ENCODE measurements at regions not wholly inside any gene's neighbourhood (a gene's known extent, or its start where the extent isn't known, plus 50 kb on each side); places are given as distances from the start of the nearest gene placed in this dataset.
"Not testable (repeated sequence)": the region's sequence is repeated elsewhere in the genome, so short reads cannot be mapped to it uniquely, and the experiment has no call there.

DNA sequence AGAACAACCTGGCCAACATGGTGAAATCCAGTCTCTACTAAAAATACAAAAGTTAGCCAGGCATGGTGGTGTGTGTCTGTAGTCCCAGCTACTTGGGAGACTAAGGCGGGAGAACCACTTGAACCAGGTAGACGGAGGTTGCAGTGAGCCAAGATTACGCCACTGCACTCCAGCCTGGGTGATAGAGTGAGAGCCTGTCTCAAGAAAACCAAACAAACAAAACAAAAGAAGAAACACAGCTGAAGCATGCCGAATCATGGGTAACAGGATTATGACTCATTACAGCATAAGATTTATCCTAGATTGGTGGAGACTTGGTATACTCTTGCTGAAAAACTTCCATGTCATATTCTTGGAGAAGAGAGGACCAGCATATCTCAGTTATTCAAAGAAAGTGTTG, 236.7 kb upstream of the CCNH start:
- in situ Hi-C loops (cut with HindIII; ENCODE audit: low pct_unique_long_range_greater_than_20kb, low sequenced_read_pairs): no loop called here
- DNase-seq (ENCODE audit: low read depth): no peak

DNA sequence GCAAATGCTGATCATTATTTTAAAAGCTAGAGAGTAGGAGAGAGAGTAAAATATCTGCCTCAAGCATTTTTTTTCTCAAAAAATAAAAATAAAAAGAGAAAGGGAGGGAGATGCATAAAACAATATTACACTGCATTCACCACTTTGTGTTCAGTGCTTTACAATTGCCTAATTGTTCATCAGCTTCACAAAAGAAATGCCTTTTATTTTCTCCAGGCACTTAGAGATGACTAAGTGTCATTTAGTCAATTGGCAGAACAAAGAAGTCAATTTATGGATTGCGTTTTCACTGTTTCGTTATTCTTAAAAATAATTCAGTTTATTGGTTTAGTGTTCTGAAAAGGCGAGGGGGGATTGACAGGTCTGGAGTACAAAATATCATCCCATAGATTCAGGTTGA, 232.5 kb upstream of the CCNH start:
- DNase-seq (ENCODE audit: low read depth): no peak
- in situ Hi-C loops (cut with HindIII; ENCODE audit: low pct_unique_long_range_greater_than_20kb, low sequenced_read_pairs): no loop called here

DNA sequence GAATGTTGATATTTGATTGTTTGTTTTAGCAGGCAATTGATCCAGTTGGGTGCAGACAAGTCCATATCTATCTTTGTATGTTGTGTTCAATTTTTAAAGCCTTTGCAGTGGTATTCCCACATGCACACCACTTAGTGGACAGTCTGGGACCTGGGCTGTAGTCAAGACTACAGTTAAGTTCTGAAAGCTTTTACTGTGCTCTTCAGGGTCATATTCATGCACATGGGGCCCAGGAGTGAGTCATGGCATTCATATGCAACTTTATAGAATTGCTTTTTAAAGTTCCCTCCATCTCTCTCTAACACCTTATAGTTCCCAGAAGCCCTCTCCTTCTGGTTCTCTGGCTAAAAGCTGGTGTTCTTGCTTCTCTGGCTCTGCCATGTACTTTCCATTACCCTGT, 228.2 kb upstream of the CCNH start:
- DNase-seq (ENCODE audit: low read depth): no peak
- in situ Hi-C loops (cut with HindIII; ENCODE audit: low pct_unique_long_range_greater_than_20kb, low sequenced_read_pairs): no loop called here

DNA sequence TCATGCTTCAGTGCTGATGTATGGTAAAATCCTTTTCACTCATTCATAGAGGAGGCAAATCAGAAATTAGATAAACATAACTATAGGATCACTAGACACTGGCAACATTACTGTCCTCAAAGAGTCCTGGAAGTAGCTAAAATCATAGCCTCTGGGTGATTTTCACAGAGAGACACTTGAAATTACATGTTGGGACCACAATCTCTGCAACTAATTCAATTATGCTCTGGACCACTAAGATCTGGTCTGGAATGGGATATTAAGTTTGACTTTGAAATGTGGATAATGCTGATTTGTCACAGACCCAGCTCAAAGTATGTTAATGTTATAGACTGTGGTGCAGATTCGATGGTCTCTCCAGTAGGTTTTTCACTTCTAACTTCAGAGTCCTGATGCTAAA, 214.6 kb upstream of the CCNH start:
- in situ Hi-C loops (cut with HindIII; ENCODE audit: low pct_unique_long_range_greater_than_20kb, low sequenced_read_pairs): no loop called here
- DNase-seq (ENCODE audit: low read depth): no peak

DNA sequence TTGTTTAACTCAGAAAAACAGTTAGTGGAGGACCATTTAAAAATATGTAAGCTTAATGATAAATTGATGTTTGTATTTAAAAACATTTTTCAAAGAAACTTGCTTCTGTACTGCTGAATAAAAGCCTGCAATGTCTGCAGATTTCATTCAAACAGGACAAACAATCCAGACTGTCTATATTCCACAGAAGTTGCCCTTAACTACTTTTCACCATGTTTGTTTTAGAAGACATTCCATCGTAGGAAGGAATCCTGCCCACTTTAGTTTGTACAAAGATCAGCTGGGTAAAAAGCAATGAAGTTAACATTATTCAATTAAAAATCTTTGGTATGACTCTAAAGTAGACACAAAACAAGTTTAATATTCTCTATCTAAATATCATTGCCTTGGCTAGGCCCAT, 195.7 kb upstream of the CCNH start:
- in situ Hi-C loops (cut with HindIII; ENCODE audit: low pct_unique_long_range_greater_than_20kb, low sequenced_read_pairs): no loop called here
- no peak for DNase-seq (ENCODE audit: low read depth)

DNA sequence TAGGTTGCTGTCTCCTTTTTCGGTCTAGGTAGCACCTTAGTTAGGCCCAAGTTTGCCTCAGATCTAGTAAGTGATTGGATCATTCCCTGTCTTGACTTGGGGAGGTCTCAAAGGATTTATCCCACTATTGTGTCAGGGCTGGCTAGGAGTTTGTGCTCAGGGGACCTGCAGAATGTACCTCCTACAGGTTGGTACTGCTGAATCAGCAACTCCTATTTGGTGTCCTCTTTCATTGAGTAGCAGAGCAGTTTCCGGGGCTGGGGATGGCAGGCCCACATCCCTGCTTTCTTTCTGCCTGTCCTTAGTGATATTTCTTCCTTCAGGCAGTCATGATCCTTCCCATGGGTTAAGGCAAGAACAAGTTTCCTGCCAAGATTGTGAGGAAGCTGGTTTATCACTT, 192.9 kb upstream of the CCNH start:
- no peak for DNase-seq (ENCODE audit: low read depth)
- in situ Hi-C loops (cut with HindIII; ENCODE audit: low pct_unique_long_range_greater_than_20kb, low sequenced_read_pairs): no loop called here

DNA sequence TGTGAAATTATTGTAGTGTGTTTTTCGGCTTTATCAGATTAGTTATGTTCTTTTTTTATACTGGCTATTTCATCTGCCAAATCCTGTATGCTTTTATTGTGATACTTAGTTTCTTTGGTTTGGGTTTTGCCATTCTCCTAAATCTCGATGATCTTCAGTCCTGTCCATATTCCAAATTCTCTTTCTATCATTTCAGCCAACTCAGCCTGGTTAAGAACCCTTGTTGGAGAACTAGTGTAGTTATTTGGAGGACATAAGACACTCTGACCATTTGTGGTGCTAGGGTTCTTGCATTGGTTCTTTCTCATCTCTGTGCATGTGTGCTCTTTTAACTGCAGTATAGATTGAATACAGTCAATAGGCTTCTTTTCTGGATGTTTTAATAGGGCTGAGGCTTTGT, 187.0 kb upstream of the CCNH start:
- no peak for DNase-seq (ENCODE audit: low read depth)
- in situ Hi-C loops (cut with HindIII; ENCODE audit: low pct_unique_long_range_greater_than_20kb, low sequenced_read_pairs): no loop called here

DNA sequence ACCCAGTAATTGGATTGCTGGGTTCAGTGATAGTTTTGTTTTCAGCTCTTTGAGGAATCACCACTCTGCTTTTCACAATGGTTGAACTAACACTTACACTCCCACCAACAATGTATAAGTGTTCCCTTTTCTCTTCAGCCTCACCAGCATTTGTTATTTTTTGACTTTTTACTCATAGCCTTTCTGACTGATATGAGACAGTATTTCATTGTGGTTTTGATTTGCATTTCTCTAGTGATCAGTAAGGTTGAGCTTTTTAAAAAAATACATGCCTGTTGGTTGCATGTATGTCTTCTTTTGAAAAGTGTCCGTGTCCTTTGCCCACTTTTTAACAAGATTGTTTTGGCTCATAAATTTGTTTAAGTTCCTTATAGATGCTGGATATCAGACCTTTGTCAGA, 185.7 kb upstream of the CCNH start:
- no peak for DNase-seq (ENCODE audit: low read depth)
- in situ Hi-C loops (cut with HindIII; ENCODE audit: low pct_unique_long_range_greater_than_20kb, low sequenced_read_pairs): no loop called here

DNA sequence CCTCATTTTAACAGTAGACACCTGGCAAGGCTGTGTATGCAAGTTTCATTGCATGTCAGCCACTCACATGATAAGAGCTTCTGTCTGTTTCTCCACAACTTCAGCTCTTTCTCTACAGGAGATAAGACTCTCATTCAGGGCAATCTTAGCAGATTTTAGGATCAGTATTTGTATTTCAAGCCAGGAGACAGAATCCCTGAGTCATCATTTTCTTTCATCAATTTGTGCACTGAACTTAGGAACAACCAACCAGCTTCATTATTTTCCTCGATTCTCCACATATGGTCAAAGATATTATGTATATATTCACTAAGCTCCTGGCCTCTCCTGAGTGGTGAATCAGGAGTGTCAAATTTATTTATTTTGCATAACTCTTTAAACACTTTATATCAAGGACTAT, 181.8 kb upstream of the CCNH start:
- in situ Hi-C loops (cut with HindIII; ENCODE audit: low pct_unique_long_range_greater_than_20kb, low sequenced_read_pairs): no loop called here
- no peak for DNase-seq (ENCODE audit: low read depth)

DNA sequence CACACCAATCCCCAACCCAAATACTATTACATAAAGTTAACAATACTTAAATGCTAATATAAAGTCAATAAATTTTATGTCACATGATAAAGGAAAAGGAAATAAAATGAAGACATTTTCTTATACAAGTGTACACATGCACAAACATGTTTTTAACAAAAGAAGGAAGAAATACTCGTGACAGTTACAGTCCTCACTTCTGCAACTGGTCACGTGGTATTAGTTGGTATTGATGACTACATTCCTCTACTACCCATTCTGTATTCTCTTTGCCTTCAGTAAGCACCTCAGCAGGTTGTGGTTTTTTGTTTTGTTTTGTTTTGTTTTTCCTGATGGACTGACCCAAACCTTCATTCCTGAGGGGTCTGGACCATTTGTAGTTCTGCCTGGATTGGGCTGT, 176.9 kb upstream of the CCNH start:
- DNase-seq (ENCODE audit: low read depth): no peak
- in situ Hi-C loops (cut with HindIII; ENCODE audit: low pct_unique_long_range_greater_than_20kb, low sequenced_read_pairs): no loop called here

DNA sequence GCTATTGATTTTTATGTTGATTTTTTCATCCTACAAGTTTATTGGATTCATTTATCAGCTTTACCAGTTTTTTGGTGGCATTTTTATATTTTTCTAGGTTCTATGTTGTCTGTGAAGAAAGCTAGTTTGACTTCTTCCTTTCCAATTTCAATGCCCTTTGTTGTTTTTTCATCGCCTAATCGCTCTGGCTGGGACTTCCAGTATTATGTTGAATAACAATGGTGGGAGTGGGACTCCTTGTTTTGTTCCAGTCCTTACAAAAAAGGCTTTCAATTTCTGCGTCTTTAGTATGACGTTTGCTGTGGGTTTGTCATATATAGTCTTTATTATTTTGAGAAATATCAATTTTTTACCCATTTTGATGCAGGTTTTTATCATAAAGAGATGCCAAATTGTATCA, 175.6 kb upstream of the CCNH start:
- no peak for DNase-seq (ENCODE audit: low read depth)
- in situ Hi-C loops (cut with HindIII; ENCODE audit: low pct_unique_long_range_greater_than_20kb, low sequenced_read_pairs): no loop called here

DNA sequence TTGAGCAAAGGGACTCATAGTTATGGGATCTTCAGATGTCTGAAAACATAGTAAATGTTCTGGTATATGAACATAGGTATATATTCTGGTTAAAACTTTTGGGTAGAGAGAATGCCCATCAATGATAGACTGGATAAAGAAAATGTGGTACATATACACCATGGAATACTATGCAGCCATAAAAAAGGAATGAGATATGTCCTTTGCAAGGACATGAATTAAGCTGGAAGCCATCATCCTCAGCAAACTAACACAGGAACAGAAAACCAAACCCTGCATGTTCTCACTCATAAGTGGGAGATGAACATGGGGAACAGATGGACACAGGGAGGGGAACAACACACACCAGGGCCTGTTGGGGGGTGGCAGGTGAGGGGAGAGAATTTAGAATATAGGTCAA, 171.0 kb upstream of the CCNH start:
- DNase-seq (ENCODE audit: low read depth); in situ Hi-C loops (cut with HindIII; ENCODE audit: low pct_unique_long_range_greater_than_20kb, low sequenced_read_pairs): not testable (repeated sequence)

DNA sequence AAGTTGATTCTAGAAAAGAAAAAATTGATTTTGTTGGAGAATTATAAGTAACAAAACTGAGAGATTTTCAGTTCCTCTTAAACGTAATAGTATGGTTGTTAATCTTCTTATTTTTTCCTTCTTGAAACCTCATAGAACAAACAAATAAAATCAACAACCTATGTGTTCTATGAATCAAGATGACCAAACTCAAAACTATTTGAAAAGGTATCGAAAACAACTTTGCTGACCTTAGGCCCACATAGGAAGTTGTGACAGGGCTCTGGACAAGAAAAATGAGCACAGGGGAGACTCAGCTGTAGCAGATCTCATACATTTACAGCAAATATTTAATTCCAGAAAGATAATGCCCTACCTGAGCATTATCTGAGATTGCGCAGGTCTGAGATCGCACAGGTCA, 169.4 kb upstream of the CCNH start:
- DNase-seq (ENCODE audit: low read depth): no peak
- in situ Hi-C loops (cut with HindIII; ENCODE audit: low pct_unique_long_range_greater_than_20kb, low sequenced_read_pairs): no loop called here

DNA sequence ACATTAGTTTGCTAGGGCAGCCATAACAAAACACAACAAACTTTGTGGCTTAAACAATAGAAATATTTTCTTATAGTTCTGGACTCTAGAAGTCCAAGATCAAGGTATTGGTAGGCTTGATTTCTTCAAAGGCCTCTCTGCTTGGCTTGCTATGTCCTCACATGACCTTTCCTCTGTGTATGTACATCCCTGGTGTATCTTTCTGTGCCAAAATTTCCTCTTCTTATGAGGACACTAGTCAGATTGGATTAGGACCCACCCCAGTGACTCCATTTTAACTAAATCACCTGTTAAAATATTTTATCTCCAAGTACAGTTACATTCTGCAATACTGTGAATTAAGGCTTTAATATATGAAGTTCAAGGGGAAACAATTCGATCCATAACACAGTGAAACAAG, 168.9 kb upstream of the CCNH start:
- in situ Hi-C loops (cut with HindIII; ENCODE audit: low pct_unique_long_range_greater_than_20kb, low sequenced_read_pairs): no loop called here
- DNase-seq (ENCODE audit: low read depth): no peak

DNA sequence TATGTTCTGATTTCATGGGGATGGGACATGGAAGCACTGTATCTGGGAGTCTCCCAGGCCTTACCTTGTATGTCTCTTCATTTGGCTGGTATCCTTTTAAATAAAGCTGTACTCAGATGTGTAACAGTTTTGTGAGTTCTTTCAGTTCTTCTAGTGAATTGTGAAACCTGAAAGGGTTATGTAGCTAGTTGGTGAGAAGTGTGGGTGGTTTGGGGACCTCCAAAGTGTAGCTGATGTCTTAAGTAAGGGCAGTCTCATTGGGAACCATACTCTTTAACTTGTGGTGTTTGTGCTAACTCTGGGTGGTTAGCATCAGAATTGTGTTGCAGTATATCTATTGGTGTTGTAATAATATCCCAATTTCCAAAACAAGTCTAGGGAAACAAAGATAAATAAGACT, 166.9 kb upstream of the CCNH start:
- DNase-seq (ENCODE audit: low read depth): no peak
- in situ Hi-C loops (cut with HindIII; ENCODE audit: low pct_unique_long_range_greater_than_20kb, low sequenced_read_pairs): no loop called here

DNA sequence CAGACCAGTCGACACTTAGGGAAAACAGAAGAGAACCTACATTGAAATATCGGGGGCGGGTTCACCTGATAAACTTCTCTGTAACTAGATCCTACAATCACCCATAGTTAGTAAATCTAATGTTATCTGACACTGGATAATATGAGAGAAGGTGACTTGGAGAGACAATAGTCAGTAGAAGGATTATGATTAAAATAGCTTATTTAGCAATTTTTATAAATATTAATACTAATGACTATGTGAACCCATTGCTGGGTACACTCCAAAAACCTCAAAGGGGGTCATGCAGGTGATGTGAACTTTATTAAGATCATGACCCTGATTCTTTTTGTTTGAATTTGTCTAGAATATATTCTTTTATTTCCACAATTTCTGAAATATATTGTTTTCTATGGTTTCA, 164.1 kb upstream of the CCNH start:
- in situ Hi-C loops (cut with HindIII; ENCODE audit: low pct_unique_long_range_greater_than_20kb, low sequenced_read_pairs): no loop called here
- no peak for DNase-seq (ENCODE audit: low read depth)

DNA sequence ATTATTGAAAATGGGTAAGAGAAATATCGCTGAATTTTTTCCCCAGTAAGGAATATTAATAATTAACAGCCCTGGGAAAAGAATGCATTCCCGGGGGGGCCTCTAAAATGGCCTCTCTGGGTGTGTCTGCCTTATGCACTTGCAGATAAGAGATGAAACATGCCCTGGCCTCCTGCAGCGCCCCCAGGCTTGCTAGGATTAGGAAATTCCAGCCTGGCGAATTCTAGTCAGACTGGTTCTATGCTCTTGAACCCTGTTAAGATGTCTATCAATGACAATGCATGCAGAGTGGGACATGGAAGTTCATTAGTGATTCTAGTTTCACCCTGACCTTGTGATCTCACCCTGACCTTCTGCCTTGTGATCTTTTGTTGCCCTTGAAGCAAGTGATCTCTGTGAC, 163.6 kb upstream of the CCNH start:
- DNase-seq (ENCODE audit: low read depth); in situ Hi-C loops (cut with HindIII; ENCODE audit: low pct_unique_long_range_greater_than_20kb, low sequenced_read_pairs): not testable (repeated sequence)

DNA sequence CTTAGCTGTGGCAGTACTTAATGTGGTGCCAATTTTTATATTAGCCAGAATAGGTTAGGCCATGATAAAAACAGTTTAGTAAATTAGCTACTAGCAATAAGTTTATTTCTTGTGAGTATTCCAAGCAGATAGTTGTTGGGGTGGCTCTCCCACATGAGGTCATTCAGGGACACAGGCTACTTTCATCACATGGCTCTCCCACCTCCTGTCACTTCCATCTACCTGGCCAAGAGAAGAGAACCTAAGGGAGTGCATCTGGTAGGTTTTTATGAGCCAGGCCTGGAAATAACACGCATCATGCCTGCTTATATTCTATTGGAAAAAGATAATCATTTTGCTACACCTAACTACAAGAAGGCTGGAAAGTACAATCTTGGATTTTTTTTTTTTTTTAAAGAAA, 161.4 kb upstream of the CCNH start:
- no peak for DNase-seq (ENCODE audit: low read depth)
- in situ Hi-C loops (cut with HindIII; ENCODE audit: low pct_unique_long_range_greater_than_20kb, low sequenced_read_pairs): no loop called here

DNA sequence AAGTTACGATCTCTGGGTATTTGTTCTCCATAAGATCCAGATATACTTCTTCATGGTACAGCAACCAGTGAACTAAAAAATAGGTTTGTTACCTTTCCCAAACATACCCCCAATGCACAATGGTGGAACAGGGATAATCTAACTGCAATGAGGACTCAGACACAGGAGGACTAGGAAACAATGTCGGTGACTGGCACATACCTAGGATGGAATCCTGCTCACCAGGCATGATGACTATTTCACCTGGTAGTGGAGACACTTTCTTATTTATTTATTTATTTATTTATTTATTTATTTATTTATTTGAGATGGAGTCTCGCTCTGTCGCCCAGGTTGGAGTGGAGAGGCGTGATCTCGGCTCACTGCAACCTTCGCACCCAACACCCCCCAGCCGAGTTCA, 159.9 kb upstream of the CCNH start:
- DNase-seq (ENCODE audit: low read depth): no peak
- in situ Hi-C loops (cut with HindIII; ENCODE audit: low pct_unique_long_range_greater_than_20kb, low sequenced_read_pairs): no loop called here

DNA sequence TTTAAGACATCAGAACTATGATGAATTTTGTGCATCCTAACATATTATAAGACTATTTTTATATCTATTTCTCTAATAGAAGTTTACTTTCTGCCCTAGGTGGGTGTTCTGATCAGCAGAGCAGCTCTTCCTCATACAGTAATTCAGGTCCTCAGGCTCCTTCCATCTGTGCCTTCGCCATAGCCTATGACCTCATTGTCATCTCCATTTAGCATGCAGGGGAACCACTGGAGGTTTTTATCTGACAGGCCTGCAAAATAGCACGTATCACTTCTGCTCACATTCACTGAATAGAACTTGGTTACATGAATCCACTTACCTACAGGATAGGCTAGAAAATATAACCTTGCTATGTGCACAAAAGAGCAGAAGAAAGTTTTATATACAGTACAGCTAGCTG, 159.4 kb upstream of the CCNH start:
- in situ Hi-C loops (cut with HindIII; ENCODE audit: low pct_unique_long_range_greater_than_20kb, low sequenced_read_pairs): no loop called here
- no peak for DNase-seq (ENCODE audit: low read depth)

DNA sequence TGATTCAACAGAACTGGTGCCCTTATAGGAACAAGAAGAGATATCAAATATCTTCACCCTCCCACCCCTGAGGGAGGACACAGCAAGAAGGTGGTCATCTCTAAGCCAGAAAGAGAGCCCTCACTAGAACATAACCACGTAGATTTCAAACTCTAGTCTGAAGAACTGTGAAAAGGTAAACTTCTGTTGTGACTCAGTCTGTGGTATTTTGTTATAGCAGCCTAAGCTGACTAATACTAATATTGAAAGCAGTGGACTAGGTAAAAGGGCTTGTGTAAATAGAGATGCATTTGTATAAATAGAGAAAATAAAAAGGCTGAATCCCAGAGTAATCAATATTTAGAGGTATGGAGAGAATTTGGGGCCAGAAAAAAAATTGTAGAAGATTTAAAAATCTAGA, 157.6 kb upstream of the CCNH start:
- in situ Hi-C loops (cut with HindIII; ENCODE audit: low pct_unique_long_range_greater_than_20kb, low sequenced_read_pairs): no loop called here

More for the DNA sequence above, 157.6 kb upstream of the CCNH start:
- no peak for DNase-seq (ENCODE audit: low read depth)

Measured in Caki2 (cell line).